GM12874 (cell line): ENCODE measurements at regions not wholly inside any gene's neighbourhood (a gene's known extent, or its start where the extent isn't known, plus 50 kb on each side); places are given as distances from the start of the nearest gene placed in this dataset.

Experiments used
- CTCF ChIP-seq: IDR thresholded peaks from 2 replicates; pipeline ENCODE4 v1.5.1; 2011; ENCODE audit warnings: low read depth, mild to moderate bottlenecking, control low read depth, low read length, moderate library complexity; ENCODE audit not compliant: insufficient read depth

GRCh38 chr2:12341215-12341614 lies 375.5 kb upstream of the TRIB2 start:
- no peak for TF ChIP-seq CTCF

GRCh38 chr2:12341920-12342319 lies 374.8 kb upstream of the TRIB2 start:
- no peak for TF ChIP-seq CTCF

- no peak for TF ChIP-seq CTCF
Observed at GRCh38 chr2:12343141-12343540, 373.6 kb upstream of the TRIB2 start.

- TF ChIP-seq CTCF = no peak
Observed at GRCh38 chr2:12347066-12347493, 369.7 kb upstream of the TRIB2 start.

GRCh38 chr2:12348216-12348615 lies 368.5 kb upstream of the TRIB2 start:
- no peak for TF ChIP-seq CTCF

GRCh38 chr2:12350821-12351220 lies 365.9 kb upstream of the TRIB2 start:
- no peak for TF ChIP-seq CTCF

GRCh38 chr2:12352889-12353288 lies 363.8 kb upstream of the TRIB2 start:
- TF ChIP-seq CTCF = no peak

GRCh38 chr2:12361506-12361905 lies 355.2 kb upstream of the TRIB2 start:
- TF ChIP-seq CTCF = no peak
